PC-9 (cell line): ENCODE measurements at regions not wholly inside any gene's neighbourhood (a gene's known extent, or its start where the extent isn't known, plus 50 kb on each side); places are given as distances from the start of the nearest gene placed in this dataset.

Source experiments
- CTCF ChIP-seq: fragments of 200-600 bp; sonication (generic); conservative IDR thresholded peaks from 2 replicates; pipeline ENCODE4 v1.6.1; 2017; ENCODE audit warnings: mixed run types, antibody characterized with exemption, mild to moderate bottlenecking, moderate library complexity
- EZH2 ChIP-seq: fragments of 200-600 bp; sonication (generic); IDR thresholded peaks from 2 replicates; pipeline ENCODE4 v1.8.0; 2017; ENCODE audit warnings: antibody characterized with exemption, low read depth

- TF ChIP-seq CTCF (no peak), EZH2 (no peak)
Measured at GRCh38 chr10:84907461-84908009, 579.1 kb downstream of the CCSER2 start.
